ENCODE measurements at regions not wholly inside any gene's neighbourhood (a gene's known extent, or its start where the extent isn't known, plus 50 kb on each side); places are given as distances from the start of the nearest gene placed in this dataset.

- no peak overlapping the region for H3K27ac Mint-ChIP-seq
- no peak for DNase-seq
- no peaks in the 10 kb centered on the region for H3K4me1 Mint-ChIP-seq
- H3K4me3 Mint-ChIP-seq: no peak overlapping the region
- H3K36me3 Mint-ChIP-seq: peaks cover 2% of the 10 kb centered on the region
- peaks cover 3% of the 10 kb centered on the region for H3K9me3 Mint-ChIP-seq
- no peaks in the 10 kb centered on the region for H3K27me3 Mint-ChIP-seq
These were observed 812.3 kb downstream of the PLA2G4A start for GRCh38 chr1:187641015-187641414.

DNA sequence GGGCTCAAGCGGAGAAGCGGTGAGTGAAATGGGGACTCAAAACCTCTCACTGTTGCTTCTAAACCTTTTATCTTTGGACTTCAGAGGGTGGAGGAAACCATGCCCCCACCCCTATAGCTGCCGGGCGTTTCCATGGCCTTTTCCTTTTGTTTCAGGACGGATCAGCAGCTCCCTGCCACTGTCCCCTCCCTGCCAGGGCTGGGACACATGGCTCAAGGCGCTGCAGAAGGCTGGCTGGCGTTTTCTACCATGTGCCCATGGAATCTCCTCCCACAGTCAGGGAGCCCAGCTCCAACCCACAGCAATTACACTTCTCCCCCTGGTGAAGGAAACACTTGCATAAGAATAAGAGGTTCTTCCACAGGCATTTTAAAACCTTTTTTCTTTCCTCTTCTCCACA, 812.7 kb downstream of the PLA2G4A start:
- Mint-ChIP-seq H3K36me3 (peaks cover 2% of the 10 kb centered on the region), H3K4me3 (no peak overlapping the region), H3K27me3 (no peaks in the 10 kb centered on the region), H3K9me3 (peaks cover 3% of the 10 kb centered on the region), H3K4me1 (no peaks in the 10 kb centered on the region), H3K27ac (no peak overlapping the region)
- DNase-seq: no peak

DNA sequence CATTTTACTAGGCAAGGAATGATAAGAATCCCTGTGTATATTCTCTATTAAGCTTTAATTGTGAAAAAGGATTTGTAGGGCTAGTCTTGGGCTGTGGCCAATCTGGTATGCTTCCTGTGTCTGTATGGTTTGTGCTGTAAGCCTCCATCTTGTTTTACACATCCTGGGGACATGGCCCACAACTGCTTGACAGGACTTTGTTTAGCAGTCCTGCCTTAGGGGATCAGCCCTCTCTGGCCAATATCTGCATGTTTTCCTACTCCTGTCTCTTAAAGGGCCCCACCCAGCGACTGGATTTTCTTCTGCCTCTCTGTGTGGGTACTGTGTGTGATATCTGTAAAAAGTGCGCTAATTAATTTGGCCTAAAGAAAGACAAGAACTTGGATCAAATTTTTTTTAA, 813.2 kb downstream of the PLA2G4A start:
- Mint-ChIP-seq H3K9me3 (peaks cover 3% of the 10 kb centered on the region), H3K36me3 (peaks cover 2% of the 10 kb centered on the region), H3K27me3 (no peaks in the 10 kb centered on the region), H3K4me1 (no peaks in the 10 kb centered on the region), H3K27ac (no peak overlapping the region), H3K4me3 (no peak overlapping the region)
- DNase-seq: no peak

GRCh38 chr1:187645651-187646050, 816.9 kb downstream of the PLA2G4A start:
- H3K36me3 Mint-ChIP-seq: no peaks in the 10 kb centered on the region
- no peaks in the 10 kb centered on the region for H3K27me3 Mint-ChIP-seq
- H3K27ac Mint-ChIP-seq: no peak overlapping the region
- no peak overlapping the region for H3K4me3 Mint-ChIP-seq
- no peak for DNase-seq
- no peaks in the 10 kb centered on the region for H3K4me1 Mint-ChIP-seq
- no peaks in the 10 kb centered on the region for H3K9me3 Mint-ChIP-seq

DNA sequence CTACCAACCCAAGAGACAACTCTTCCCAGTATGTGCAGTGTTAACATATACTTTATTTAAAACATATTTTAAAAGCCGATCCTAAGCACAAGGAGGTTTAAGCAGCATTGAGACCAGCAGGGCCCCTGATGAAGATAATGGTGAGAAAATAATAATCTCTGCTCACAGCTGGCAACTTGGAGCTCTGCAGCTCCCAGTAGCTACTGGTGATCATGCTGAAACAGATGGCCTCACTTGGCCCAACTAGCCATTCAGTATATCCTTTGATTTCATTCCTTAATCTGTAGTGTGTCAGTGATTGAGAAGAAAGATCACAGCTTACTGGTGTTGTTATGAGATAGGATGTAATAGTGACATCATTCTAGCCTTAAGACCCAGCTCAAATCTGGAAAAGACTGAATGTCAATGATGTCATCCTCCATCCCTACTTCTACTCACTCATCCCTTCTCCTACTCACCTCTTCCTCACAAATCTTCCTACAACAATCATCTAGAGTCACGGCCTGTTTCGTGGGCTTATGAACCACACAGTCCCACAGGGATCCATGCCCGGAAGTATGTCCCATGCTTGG, 817.9 kb downstream of the PLA2G4A start:
- DNase-seq: no peak
- H3K9me3 Mint-ChIP-seq: no peaks in the 10 kb centered on the region
- no peaks in the 10 kb centered on the region for H3K27me3 Mint-ChIP-seq
- no peaks in the 10 kb centered on the region for H3K4me1 Mint-ChIP-seq
- H3K36me3 Mint-ChIP-seq: no peaks in the 10 kb centered on the region
- no peak overlapping the region for H3K27ac Mint-ChIP-seq
- H3K4me3 Mint-ChIP-seq: no peak overlapping the region

DNA sequence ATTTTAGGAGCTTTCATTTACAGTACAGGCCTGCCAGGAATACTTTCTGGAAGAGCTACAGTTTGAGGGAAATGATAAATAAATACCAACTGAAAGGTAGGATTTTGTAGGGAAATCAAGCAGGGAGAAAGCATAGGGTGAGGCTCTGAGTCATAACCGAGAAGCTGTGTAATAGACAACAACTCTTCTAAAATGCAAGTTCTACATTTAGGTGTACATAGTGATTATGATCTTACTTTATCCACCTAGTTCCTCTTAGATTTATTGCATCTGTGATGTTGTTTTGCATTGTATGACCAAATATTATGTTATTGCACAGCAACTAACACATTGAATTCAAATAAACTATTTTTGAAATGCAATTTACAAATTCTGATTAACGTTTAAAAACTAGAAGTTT, 819.3 kb downstream of the PLA2G4A start:
- DNase-seq: no peak
- Mint-ChIP-seq H3K27ac (no peak overlapping the region), H3K4me3 (no peak overlapping the region), H3K4me1 (no peaks in the 10 kb centered on the region), H3K36me3 (no peaks in the 10 kb centered on the region), H3K27me3 (no peaks in the 10 kb centered on the region), H3K9me3 (no peaks in the 10 kb centered on the region)

DNA sequence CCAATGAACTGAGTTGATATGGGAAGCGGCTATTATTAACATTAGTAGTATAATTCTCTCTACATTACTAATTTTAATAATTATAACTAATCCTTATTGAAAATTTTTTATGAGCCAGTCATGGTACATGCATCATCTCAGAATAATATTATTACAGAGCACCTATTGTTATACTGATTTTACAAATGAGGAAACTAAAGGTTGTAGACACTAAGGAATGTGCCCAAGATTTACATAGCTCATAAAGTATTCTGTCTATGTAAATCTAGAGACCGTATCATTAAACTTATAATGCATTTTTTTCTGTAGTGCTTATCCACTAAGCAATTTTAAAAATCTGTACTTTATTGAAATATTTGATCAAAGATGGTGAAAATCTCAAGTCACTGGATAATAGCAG, 825.9 kb downstream of the PLA2G4A start:
- H3K9me3 Mint-ChIP-seq: no peaks in the 10 kb centered on the region
- no peak for DNase-seq
- no peak overlapping the region for H3K4me3 Mint-ChIP-seq

GRCh38 chr1:187655104-187655503, 826.4 kb downstream of the PLA2G4A start:
- H3K27ac Mint-ChIP-seq: no peak overlapping the region
- H3K4me3 Mint-ChIP-seq: no peak overlapping the region
- no peaks in the 10 kb centered on the region for H3K27me3 Mint-ChIP-seq
- no peak for DNase-seq
- peaks cover under 1% of the 10 kb centered on the region for H3K9me3 Mint-ChIP-seq
- no peaks in the 10 kb centered on the region for H3K36me3 Mint-ChIP-seq
- no peaks in the 10 kb centered on the region for H3K4me1 Mint-ChIP-seq

More for the DNA sequence above, 825.9 kb downstream of the PLA2G4A start:
- H3K4me1 Mint-ChIP-seq: no peaks in the 10 kb centered on the region
- no peaks in the 10 kb centered on the region for H3K27me3 Mint-ChIP-seq
- H3K36me3 Mint-ChIP-seq: no peaks in the 10 kb centered on the region
- no peak overlapping the region for H3K27ac Mint-ChIP-seq

GRCh38 chr1:187665483-187665882, 836.7 kb downstream of the PLA2G4A start:
- DNase-seq: no peak
- H3K36me3 Mint-ChIP-seq: no peaks in the 10 kb centered on the region
- H3K27ac Mint-ChIP-seq: no peak overlapping the region
- H3K9me3 Mint-ChIP-seq: peaks cover 1% of the 10 kb centered on the region
- H3K4me1 Mint-ChIP-seq: no peaks in the 10 kb centered on the region
- no peaks in the 10 kb centered on the region for H3K27me3 Mint-ChIP-seq
- no peak overlapping the region for H3K4me3 Mint-ChIP-seq

DNA sequence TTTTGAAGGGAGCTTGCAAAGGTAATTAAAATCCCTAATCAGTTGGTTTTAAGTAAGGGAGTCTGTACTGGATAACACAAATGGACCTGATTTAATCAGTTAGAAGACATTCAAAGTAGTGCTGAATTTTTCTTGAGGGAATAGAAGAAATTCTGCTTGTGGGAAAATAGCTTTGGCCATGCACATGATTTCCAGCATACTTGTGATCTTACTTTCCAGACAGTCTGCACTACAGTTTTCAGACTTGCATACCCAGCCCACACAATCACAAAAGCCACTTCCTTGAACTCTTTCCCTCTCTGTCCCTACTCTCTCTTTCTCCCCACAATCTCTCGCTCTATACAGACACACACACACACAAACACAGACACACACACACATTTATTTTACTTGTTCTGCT, 852.1 kb downstream of the PLA2G4A start:
- Mint-ChIP-seq H3K4me3 (no peak overlapping the region), H3K9me3 (no peaks in the 10 kb centered on the region), H3K4me1 (no peaks in the 10 kb centered on the region), H3K27me3 (no peaks in the 10 kb centered on the region), H3K27ac (no peak overlapping the region), H3K36me3 (no peaks in the 10 kb centered on the region)
- no peak for DNase-seq

- Mint-ChIP-seq H3K27me3 (no peaks in the 10 kb centered on the region), H3K4me1 (no peaks in the 10 kb centered on the region), H3K36me3 (no peaks in the 10 kb centered on the region), H3K9me3 (no peaks in the 10 kb centered on the region), H3K4me3 (no peak overlapping the region), H3K27ac (no peak overlapping the region)
- no peak for DNase-seq
These were observed 853.4 kb downstream of the PLA2G4A start for GRCh38 chr1:187682112-187682511.

DNA sequence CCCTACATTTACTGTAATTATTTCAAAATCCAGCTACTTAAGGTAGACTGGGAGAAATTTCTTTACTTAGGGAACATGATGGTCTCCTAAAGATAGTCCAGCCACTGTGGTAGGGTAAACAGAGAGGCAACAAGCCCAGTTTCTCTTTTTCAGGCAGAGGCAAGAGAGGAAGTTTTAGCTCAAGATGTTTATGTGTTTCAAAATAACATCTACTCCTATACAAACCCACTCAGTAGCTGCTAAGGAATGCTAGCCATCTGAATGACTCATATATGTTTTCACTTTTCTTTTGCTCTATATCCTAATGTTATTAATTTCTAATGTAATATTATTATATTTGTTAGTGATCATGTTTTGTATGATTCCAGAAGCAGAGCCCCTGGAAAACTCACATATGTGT, 856.6 kb downstream of the PLA2G4A start:
- Mint-ChIP-seq H3K36me3 (no peaks in the 10 kb centered on the region), H3K27me3 (no peaks in the 10 kb centered on the region), H3K4me1 (no peaks in the 10 kb centered on the region), H3K4me3 (no peak overlapping the region), H3K9me3 (peaks cover 3% of the 10 kb centered on the region), H3K27ac (no peak overlapping the region)
- no peak for DNase-seq

GRCh38 chr1:187689129-187689528, 860.4 kb downstream of the PLA2G4A start:
- H3K4me1 Mint-ChIP-seq: no peaks in the 10 kb centered on the region
- DNase-seq: no peak
- peaks cover 3% of the 10 kb centered on the region for H3K9me3 Mint-ChIP-seq
- H3K4me3 Mint-ChIP-seq: no peak overlapping the region
- H3K27ac Mint-ChIP-seq: no peak overlapping the region
- no peaks in the 10 kb centered on the region for H3K36me3 Mint-ChIP-seq
- H3K27me3 Mint-ChIP-seq: no peaks in the 10 kb centered on the region

DNA sequence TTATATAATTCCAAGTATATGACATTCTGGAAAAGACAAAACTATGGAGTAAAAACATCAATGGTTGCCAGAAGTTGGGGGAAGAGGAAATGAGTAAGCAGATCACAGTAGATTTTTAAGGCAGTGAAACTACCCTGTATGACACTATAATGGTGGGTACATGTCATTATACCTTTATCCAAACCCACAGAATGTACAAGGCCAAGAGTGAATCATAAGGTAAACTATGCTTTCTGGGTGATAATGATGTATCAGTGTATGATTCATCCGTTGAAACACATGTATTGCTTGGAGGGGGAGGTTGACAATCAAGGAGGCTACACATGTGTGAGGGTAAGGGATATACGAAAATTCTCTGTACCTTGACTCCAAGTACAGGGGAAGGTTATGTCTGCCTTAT, 862.7 kb downstream of the PLA2G4A start:
- H3K27me3 Mint-ChIP-seq: no peaks in the 10 kb centered on the region
- H3K27ac Mint-ChIP-seq: no peak overlapping the region
- no peak overlapping the region for H3K4me3 Mint-ChIP-seq
- H3K4me1 Mint-ChIP-seq: no peaks in the 10 kb centered on the region
- no peaks in the 10 kb centered on the region for H3K36me3 Mint-ChIP-seq
- H3K9me3 Mint-ChIP-seq: peaks cover 3% of the 10 kb centered on the region
- no peak for DNase-seq

DNA sequence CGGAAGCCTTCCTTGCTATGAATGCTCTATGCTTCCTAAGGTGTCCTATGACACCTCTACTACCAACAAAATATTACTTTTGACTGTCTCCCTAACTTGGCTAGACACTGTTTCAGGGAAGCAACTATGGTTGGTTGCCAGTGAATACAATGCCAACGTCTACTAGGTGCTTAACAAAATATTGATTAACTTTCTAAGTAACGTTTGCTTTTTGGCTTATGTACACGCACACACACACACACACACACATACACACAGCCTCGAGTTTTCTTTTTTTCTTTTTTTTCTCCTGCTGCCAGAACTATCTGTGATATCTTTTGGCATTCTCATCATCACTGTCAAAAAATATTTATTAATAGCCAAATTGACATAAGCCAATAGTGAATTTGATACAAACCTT, 864.0 kb downstream of the PLA2G4A start:
- no peak for DNase-seq
- Mint-ChIP-seq H3K36me3 (no peaks in the 10 kb centered on the region), H3K27ac (no peak overlapping the region), H3K9me3 (peaks cover 3% of the 10 kb centered on the region), H3K4me3 (no peak overlapping the region), H3K27me3 (no peaks in the 10 kb centered on the region), H3K4me1 (no peaks in the 10 kb centered on the region)

DNA sequence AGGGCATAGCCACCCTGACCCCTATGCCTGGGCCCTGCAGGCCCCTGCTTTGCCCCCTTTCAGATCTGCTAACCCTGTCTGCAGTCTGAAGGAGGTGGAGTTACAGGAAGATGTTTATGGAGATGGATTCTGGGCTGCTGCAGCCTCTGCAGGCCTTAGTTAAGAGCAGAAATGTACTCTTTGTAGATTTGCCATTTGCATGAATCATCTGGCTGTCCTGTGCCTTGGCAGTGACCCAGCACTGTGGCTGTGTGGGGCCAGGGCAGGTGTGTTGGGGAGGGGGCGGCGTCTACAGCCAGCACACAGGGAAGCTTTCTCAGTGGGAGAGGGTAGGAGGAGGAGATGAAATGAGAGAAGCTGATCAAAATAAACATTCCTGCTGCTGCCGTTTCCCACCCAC, 867.3 kb downstream of the PLA2G4A start:
- no peak overlapping the region for H3K4me3 Mint-ChIP-seq
- H3K27ac Mint-ChIP-seq: no peak overlapping the region
- no peaks in the 10 kb centered on the region for H3K4me1 Mint-ChIP-seq
- no peak for DNase-seq
- no peaks in the 10 kb centered on the region for H3K36me3 Mint-ChIP-seq
- H3K9me3 Mint-ChIP-seq: no peaks in the 10 kb centered on the region
- H3K27me3 Mint-ChIP-seq: no peaks in the 10 kb centered on the region

Measured in activated naive CD8-positive, alpha-beta T cell treated with anti-CD3 and anti-CD28 coated beads for 36 hours (primary cell).